Endodermal cell (in vitro differentiated cells): ENCODE measurements at regions not wholly inside any gene's neighbourhood (a gene's known extent, or its start where the extent isn't known, plus 50 kb on each side); places are given as distances from the start of the nearest gene placed in this dataset.

Experiments used
- DNase-seq: peaks from one replicate; pipeline ENCODE4 v3.0.0-alpha.2; 2017
- H3K27ac ChIP-seq: 2 replicates; pipeline ENCODE4 v1.5.1; 2013; ENCODE audit warnings: mild to moderate bottlenecking, low read depth, low read length, moderate library complexity
- H3K27me3 ChIP-seq: 2 replicates; pipeline ENCODE4 v1.6.1; 2013; ENCODE audit warnings: mild to moderate bottlenecking, low read length, moderate library complexity; ENCODE audit not compliant: insufficient read depth, control insufficient read depth, poor library complexity, severe bottlenecking
- H3K36me3 ChIP-seq: 2 replicates; pipeline ENCODE4 v1.7.0; 2013; ENCODE audit warnings: mild to moderate bottlenecking, low read length, moderate library complexity; ENCODE audit not compliant: control insufficient read depth, insufficient read depth
- H3K4me1 ChIP-seq: one replicate; pipeline ENCODE4 v1.7.0; 2013; ENCODE audit warnings: low read length; ENCODE audit not compliant: control insufficient read depth, insufficient read depth
- H3K4me3 ChIP-seq: 2 replicates; pipeline ENCODE4 v1.5.1; 2013; ENCODE audit warnings: mild to moderate bottlenecking, low read length, moderate library complexity
- H3K9ac ChIP-seq: 2 replicates; pipeline ENCODE4 v1.6.1; 2013; ENCODE audit warnings: mild to moderate bottlenecking, low read length, moderate library complexity; ENCODE audit not compliant: poor library complexity, severe bottlenecking; ENCODE audit errors: extremely low read depth
- H3K9me3 ChIP-seq: 2 replicates; pipeline ENCODE4 v1.6.1; 2013; ENCODE audit warnings: mild to moderate bottlenecking, low read length, moderate library complexity; ENCODE audit not compliant: control insufficient read depth
- H3K27ac Mint-ChIP-seq: 2 replicates; pipeline ENCODE4 v1.8.0; 2020; ENCODE audit warnings: mixed read lengths
- H3K27me3 Mint-ChIP-seq: 2 replicates; pipeline ENCODE4 v1.8.0; 2021; ENCODE audit warnings: mild to moderate bottlenecking, mixed read lengths; ENCODE audit not compliant: insufficient read depth
- H3K36me3 Mint-ChIP-seq: 2 replicates; pipeline ENCODE4 v1.8.0; 2020; ENCODE audit warnings: low read depth, mixed read lengths
- H3K4me1 Mint-ChIP-seq: 2 replicates; pipeline ENCODE4 v1.8.0; 2020; ENCODE audit warnings: mixed read lengths
- H3K4me3 Mint-ChIP-seq: 2 replicates; pipeline ENCODE4 v1.8.0; 2020; ENCODE audit warnings: mild to moderate bottlenecking, moderate library complexity, mixed read lengths
- H3K9me3 Mint-ChIP-seq: 2 replicates; pipeline ENCODE4 v1.8.0; 2020; ENCODE audit warnings: mild to moderate bottlenecking, mixed read lengths
- CTCF ChIP-seq: fragments of 200-600 bp; sonication (generic); conservative IDR thresholded peaks from 2 replicates; pipeline ENCODE4 v1.5.0; 2021; ENCODE audit warnings: antibody characterized with exemption, mild to moderate bottlenecking
- WGBS, 2 experiments: methylation state at CpG; one replicate each; pipeline versions ENCODE4 v1.1.5 to v1.1.7; 2013; ENCODE audit warnings: missing lambda C conversion rate in 2 of 2, mixed read lengths in 1 of 2; ENCODE audit not compliant: insufficient coverage in 1 of 2, insufficient read length in 1 of 2; 5-methylcytosine and 5-hydroxymethylcytosine counted together

- no peaks in the 10 kb centered on the region for H3K36me3 ChIP-seq
- no peaks in the 10 kb centered on the region for H3K27me3 ChIP-seq
- H3K9ac ChIP-seq: no peak overlapping the region
- H3K27me3 Mint-ChIP-seq: no peaks in the 10 kb centered on the region
- H3K4me3 Mint-ChIP-seq: no peak overlapping the region
- H3K4me3 ChIP-seq: no peak overlapping the region
- no peaks in the 10 kb centered on the region for H3K9me3 ChIP-seq
- H3K27ac ChIP-seq: no peak overlapping the region
- no peak for DNase-seq
- H3K36me3 Mint-ChIP-seq: no peaks in the 10 kb centered on the region
- H3K27ac Mint-ChIP-seq: no peak overlapping the region
- no peak for TF ChIP-seq CTCF
- no peaks in the 10 kb centered on the region for H3K4me1 Mint-ChIP-seq
- peaks cover 3% of the 10 kb centered on the region for H3K9me3 Mint-ChIP-seq
- no peaks in the 10 kb centered on the region for H3K4me1 ChIP-seq
- WGBS, 2 experiments: 91 to 97% methylated on average over 3 of the region's 3 CpGs
Measured at GRCh38 chr13:40043764-40044163, 388.3 kb downstream of the COG6 start.

- no peak overlapping the region for H3K27ac Mint-ChIP-seq
- H3K9me3 Mint-ChIP-seq: no peaks in the 10 kb centered on the region
- Histone ChIP-seq H3K36me3 (no peaks in the 10 kb centered on the region), H3K27me3 (no peaks in the 10 kb centered on the region), H3K4me3 (no peak overlapping the region), H3K9me3 (no peaks in the 10 kb centered on the region), H3K9ac (no peak overlapping the region), H3K4me1 (no peaks in the 10 kb centered on the region), H3K27ac (no peak overlapping the region)
- H3K4me3 Mint-ChIP-seq: no peak overlapping the region
- H3K27me3 Mint-ChIP-seq: no peaks in the 10 kb centered on the region
- H3K36me3 Mint-ChIP-seq: no peaks in the 10 kb centered on the region
- no peak for DNase-seq
- H3K4me1 Mint-ChIP-seq: no peaks in the 10 kb centered on the region
- 95 to 98% methylated on average over 5 of the region's 5 CpGs for WGBS, 2 experiments
- TF ChIP-seq CTCF: no peak
Measured at GRCh38 chr13:40047322-40047771, 391.9 kb downstream of the COG6 start.

GRCh38 chr13:40048551-40048950 is 393.1 kb downstream of the COG6 start:
- 78 to 85% methylated on average over 2 to 5 of the region's 5 CpGs for WGBS, 2 experiments
- H3K4me3 Mint-ChIP-seq: no peak overlapping the region

More at GRCh38 chr13:40048551-40048950, 393.1 kb downstream of the COG6 start:
- H3K4me1 Mint-ChIP-seq: no peaks in the 10 kb centered on the region
- Histone ChIP-seq H3K9me3 (no peaks in the 10 kb centered on the region), H3K9ac (no peak overlapping the region), H3K4me1 (no peaks in the 10 kb centered on the region), H3K27ac (no peak overlapping the region), H3K4me3 (no peak overlapping the region), H3K36me3 (no peaks in the 10 kb centered on the region), H3K27me3 (no peaks in the 10 kb centered on the region)
- peaks cover 2% of the 10 kb centered on the region for H3K9me3 Mint-ChIP-seq
- no peak for TF ChIP-seq CTCF
- DNase-seq: no peak
- no peaks in the 10 kb centered on the region for H3K27me3 Mint-ChIP-seq
- H3K27ac Mint-ChIP-seq: no peak overlapping the region
- H3K36me3 Mint-ChIP-seq: no peaks in the 10 kb centered on the region
